HK-2 (cell line): ENCODE measurements at regions not wholly inside any gene's neighbourhood (a gene's known extent, or its start where the extent isn't known, plus 50 kb on each side); places are given as distances from the start of the nearest gene placed in this dataset.

Experiments
- DNase-seq: peaks from one replicate; pipeline ENCODE4 v3.0.0-alpha.2; 2018; ENCODE audit not compliant: unreplicated experiment

GRCh38 chr18:31213641-31214040, 51.0 kb upstream of the DSC1 start:
- no peak for DNase-seq

DNA sequence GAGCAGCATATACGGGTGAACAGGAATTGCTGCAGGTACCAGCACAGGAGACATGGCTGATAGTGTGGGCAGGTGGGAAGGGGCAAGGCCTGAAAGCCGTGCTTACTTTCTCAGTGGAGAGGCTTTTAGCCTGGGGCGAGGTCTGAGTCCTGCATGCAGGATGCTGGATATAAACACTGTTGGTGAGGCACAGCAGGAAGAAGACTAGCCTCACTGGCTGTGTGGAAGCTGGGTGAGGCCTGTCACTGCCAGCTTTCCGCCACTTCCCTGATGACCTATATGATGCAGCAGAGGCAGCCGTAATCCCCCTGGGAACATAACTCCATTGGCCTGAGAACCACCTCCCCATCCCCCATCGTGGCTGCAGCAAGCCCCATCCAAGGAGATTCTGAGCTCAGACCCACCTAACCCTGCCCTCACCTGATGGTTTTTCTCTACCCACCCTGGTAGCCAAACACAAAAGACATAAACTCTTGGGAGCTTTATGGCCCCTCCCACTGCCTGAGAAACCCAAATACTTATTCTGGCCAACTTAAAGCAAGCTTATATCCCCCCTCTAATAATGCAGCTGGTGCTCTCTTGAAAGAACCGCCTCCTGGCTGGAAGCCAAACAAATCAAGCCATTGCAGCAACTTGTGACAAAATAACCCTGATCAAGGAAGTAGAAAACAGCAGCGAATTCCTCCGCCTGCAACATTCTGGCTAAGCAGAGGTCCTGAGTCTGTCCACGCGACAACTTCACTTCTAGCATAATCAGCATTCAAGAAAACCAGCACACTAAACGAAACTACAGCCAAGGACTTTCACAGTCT, 54.6 kb upstream of the DSC1 start:
- no peak for DNase-seq

GRCh38 chr18:31218671-31219383, 56.2 kb upstream of the DSC1 start:
- DNase-seq: no peak

- DNase-seq: no peak
Observed at GRCh38 chr18:31219395-31219794, 56.7 kb upstream of the DSC1 start.

DNA sequence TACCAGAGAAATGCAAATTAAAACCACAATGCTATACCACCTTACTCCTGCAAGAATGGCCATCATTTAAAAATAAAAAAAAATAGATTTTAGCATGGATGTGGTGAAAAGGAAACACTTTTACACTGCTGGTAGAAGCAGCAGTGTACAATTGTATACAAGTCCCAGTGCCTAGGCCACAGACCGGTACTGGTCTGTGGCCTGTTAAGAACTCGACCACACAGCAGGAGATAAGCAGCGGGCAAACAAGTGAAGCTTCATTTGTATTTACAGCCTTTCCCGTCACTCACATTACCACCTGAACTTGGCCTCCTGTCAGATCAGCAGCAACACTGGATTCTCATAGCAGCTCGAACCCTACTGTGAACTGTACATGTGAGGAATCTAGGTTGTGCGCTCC, 60.7 kb upstream of the DSC1 start:
- no peak for DNase-seq

DNA sequence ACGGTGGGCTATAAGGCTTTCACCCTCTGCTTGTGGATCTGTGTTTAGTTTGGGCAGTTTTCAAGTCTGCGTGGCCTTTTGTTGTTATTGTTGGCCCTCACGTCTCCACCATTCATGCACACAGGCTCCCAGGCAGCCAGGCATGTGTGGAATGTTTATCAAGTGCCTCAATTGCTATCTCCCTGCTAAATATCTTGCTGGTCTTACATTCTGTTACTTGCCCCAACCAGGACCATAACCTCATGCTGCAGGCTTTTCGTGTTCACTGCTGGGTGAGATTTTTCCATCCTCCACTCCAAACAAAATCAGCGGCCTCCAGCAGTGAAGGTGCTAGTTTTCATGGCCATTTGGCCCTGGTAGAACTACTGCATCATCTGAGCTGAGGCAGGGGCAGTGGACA, 63.0 kb upstream of the DSC1 start:
- peak; percentile 3 for DNase-seq

DNA sequence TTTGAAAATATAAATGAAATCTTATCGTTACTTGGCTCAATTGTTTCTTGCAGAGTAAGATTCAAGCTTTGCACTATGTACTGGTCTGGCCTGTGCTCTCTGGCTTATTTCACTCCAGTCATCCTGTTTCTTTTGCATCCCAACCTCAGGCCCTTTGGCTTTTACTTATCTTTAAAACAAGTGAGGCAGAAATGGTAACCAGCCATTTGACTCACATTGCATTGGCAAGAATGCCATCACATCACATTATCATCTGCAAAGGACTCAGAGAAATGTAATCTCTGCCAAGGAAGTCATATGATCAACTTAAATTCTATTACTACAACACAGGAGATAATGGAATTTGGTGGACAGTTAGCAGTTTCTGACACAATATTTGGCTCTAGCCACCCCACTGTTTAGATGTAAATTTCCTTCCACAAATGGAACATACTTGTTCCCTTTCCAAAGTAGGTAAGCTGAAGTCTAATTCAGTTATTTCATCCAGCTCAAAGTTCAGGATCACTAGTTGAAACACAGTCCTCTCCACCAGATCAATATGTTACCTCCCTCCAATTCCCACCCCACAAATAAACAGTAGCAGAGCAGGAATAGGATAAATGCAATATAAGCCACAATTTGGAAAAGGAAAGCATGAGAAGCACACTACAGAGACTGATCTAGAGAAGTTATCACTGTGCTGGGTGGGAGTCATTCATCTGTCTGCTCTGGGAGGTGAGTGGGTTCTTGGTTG, 65.0 kb upstream of the DSC1 start:
- DNase-seq: no peak

DNA sequence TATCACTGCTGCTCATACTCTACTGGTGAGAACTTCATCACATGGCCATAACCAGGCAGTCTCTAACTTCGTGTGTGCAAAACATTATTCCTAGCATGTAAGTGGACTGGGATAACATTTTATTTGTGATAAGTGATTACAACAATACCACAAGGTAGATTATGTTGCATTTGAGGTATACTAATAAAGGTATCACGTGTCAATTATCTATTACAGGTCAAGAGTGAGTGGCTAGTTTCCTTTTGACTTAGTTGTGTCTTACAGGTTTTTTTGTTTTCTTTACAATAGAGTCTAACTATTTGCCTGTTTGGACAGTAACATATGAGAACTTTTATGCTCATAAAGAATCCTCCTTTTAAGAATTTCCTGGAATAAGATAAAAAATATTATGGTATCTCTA, 67.2 kb upstream of the DSC1 start:
- no peak for DNase-seq

GRCh38 chr18:31230495-31230894, 67.8 kb upstream of the DSC1 start:
- DNase-seq: no peak

DNA sequence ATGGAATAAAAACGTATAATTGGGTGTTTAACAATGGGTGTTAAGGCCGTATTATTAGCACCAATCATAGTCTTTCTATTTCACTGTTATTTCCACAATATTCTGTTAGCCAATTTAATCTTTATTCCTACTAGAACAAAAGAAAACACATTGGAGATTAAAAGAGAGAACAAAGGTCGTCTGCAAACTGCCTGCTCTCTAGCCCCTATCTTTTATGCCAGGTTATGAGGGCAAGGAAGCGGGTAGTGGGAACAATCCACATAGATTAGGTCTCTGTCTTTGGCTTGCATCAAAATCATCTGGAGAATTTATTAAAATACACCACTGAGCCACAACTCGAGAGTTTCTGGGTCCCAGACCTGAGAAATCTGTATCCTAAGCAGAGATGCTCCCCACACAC, 69.4 kb upstream of the DSC1 start:
- no peak for DNase-seq

- no peak for DNase-seq
Observed at GRCh38 chr18:31232775-31233424, 70.2 kb upstream of the DSC1 start.

- no peak for DNase-seq
Observed at GRCh38 chr18:31233621-31234275, 71.1 kb upstream of the DSC1 start.

DNA sequence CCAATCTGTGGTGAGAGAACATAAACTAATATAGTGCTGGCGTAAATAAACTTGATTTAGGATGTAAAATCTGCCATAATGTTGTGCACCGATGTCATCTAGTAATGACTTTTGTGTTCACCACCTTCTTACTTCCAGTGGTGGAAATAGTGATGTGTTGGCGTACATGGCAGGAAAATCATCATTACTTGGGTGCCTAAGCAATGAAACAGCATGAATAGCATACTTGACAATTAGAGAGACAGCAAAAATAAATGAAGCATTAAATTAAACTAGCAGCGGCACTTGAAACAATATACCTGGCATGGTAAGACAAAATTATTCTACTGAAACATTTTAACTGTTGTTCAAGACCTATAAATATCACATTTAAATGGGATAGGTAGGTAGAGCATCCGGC, 73.2 kb upstream of the DSC1 start:
- no peak for DNase-seq

DNA sequence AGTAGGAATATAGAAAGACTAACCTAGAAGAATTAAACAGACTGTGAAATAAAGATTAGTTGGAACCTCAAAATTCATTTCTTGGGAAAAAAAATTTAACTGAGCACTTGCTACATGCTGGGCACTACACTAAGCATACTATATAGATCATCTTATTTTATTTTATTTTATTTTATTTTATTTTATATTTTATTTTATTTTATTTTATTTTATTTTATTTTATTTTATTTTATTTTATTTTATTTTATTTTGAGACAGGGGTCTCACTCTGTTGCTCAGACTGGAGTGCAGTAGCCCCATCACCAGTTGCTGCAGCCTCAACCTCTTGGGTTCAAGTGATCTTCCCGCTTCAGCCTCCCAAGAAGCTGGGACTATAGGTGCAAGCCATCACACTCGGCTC, 74.5 kb upstream of the DSC1 start:
- no peak for DNase-seq

- no peak for DNase-seq
Observed at GRCh38 chr18:31241425-31241824, 76.5 kb upstream of the DSG1 start.

DNA sequence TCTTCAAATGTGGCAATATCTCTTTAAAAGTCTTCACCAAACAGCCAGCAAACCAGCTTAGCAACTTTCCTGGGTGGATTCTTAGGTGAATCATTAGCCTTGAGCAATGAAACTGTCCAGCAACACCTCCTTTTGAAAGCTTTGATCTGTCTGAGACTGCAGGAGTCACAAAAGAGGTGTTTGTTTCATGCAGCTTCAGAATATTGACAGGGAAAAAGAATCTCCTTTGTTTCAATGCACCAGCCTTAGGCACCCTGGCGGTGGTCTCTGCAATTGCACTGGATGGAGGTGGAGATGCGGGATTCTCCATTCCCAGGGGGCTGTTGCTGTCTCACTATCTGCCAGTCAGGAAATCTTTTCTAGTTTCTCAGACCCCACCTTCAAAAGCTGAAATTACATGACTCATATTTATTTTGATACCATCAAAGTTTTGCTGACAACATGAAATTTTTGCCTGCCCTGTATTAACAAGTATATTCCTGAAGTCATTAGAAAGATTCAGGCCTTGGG, 76.0 kb upstream of the DSG1 start:
- peak; percentile 38 for DNase-seq

DNA sequence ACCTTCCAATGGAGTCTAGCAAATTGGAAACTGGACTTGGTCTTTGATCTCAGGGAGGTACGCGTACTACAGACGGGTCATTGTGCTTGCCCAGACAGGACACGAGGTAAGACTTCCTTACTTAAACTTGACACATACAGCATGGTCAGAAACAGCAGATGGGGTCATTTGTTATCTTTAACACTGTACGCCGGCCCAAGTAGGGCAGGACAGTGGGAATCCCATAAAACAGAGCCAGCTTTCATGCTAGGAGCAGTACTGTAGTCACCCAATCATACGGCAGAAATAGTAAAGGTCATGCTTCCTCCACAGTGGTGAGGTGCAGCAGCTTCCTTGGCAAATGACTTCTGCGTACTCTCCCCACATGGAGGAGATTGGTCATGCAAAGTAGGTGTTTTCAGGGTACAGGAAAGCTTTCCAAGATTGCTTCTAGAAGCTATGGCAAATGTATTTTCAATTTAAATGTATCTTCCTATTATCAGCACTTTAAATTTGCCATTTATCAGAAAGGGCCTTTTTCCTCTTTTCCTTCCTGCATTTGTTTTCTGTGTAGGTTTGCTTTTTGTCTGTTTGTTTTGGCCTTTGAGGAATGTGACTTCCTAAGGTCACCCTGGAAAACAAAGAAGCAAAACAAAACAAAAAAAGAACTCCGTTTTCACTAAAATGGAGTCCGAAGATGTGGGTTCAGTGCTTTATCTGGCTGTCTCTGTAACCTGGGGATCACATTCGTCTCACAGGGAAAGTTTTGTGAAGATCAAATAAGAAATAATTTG, 74.0 kb upstream of the DSG1 start:
- DNase-seq: no peak

DNA sequence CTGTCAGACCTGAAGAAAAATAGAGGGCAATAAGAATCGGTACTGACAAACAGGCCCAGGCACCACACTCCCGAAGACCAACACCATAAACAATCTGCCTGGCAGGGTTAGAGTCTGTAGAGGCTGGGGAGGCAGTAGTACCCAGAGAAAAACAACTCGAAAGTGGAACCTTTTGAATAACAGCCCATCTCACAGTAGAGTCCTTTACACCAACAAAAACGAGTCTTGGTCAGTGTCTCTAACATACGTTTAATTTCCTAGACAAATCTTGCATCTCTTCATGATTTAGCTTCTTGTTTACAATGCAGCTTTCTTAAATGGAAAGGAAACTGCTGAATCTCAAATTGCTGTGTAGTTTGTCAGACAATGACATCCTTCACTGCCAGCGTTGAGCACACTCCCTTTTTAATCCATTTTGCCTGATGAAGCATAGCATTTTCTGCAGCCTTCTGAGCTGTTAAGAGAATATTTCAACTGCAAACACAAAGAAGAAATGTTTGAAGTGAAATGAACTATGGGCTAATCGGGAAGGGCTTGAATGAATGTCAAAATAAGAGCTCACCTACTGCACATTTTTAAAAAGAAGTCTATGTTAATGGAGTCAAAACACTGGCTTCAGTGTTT, 73.1 kb upstream of the DSG1 start:
- no peak for DNase-seq

- DNase-seq: no peak
Observed at GRCh38 chr18:31245820-31246219, 72.1 kb upstream of the DSG1 start.

GRCh38 chr18:31246460-31246859, 71.5 kb upstream of the DSG1 start:
- no peak for DNase-seq
